ENCODE measurements at regions not wholly inside any gene's neighbourhood (a gene's known extent, or its start where the extent isn't known, plus 50 kb on each side); places are given as distances from the start of the nearest gene placed in this dataset.

- TF ChIP-seq CTCF (IDR thresholded peaks at IDR 0.05 in 4 of 5, conservative IDR thresholded peaks at IDR 0.05 in 1 of 5) (no peak), POLR2A (IDR thresholded peaks at IDR 0.05) (no peak)
Measured at GRCh38 chr2:118264232-118264990, 176.1 kb downstream of the INSIG2 start.
